K562 (cell line): ENCODE measurements at regions not wholly inside any gene's neighbourhood (a gene's known extent, or its start where the extent isn't known, plus 50 kb on each side); places are given as distances from the start of the nearest gene placed in this dataset.
A peak's percentile ranks its signal among the peaks of the same experiment; 100 is the strongest.

ENCODE experiments used
- ATAC-seq: fragments of 200-7000 bp; cut with Tn5 transposase; 3 replicates; pipeline ENCODE4 v1.9.1; 2020; ENCODE audit warnings: moderate library complexity
- BruUV-seq: library from RNA; stranded (reverse); fragments of 400-500 nt; replicated peaks from 2 replicates; lab custom pipeline; 2021; lab: Mats Ljungman, UMichigan
- CTCF ChIA-PET: fragments of 300-600 bp; formaldehyde crosslinking; extraction: SDS; loops from one replicate; lab custom pipeline; 2021; ENCODE audit warnings: low intra/inter-chr PET ratio; lab: Yijun Ruan, JAX
- POLR2A ChIA-PET: fragments of 300-600, 350-650 bp; sonication (Branson Sonifier 250); formaldehyde crosslinking; extraction: SDS; loops from one replicate; lab custom pipeline; 2021; ENCODE audit warnings: antibody characterized with exemption, inconsistent platforms; lab: Yijun Ruan, JAX
- DNase-seq, 4 experiments: peaks; one replicate each; pipeline versions ENCODE4 v3.0.0 to v3.0.0-alpha.2; 2011 to 2018; ENCODE audit warnings: low spot score in 3 of 4, mixed read lengths in 3 of 4; ENCODE audit errors: extremely low read depth in 1 of 4
- FAIRE-seq: peaks from 2 replicates; lab custom pipeline; 2011; peaks lifted over from hg19 to GRCh38; lab: Jason Lieb, UNC
- H2AFZ ChIP-seq: 2 replicates; pipeline ENCODE4 v1.6.0; 2011; ENCODE audit warnings: low read depth, low read length, control low read depth, inconsistent platforms
- H3K27ac ChIP-seq: fragments of 200-600 bp; 3 replicates; pipeline ENCODE4 v1.8.0; 2011; ENCODE audit warnings: low read depth, mild to moderate bottlenecking, control low read depth, inconsistent platforms, low read length, moderate library complexity, mixed read lengths; ENCODE audit errors: extremely low read depth
- H3K27me3 ChIP-seq, 2 experiments: fragments of 300-600 bp in 1 of 2; 2 replicates in 1 of 2; 3 replicates in 1 of 2; pipeline versions ENCODE4 v1.6.0 to v1.8.0; 2011; ENCODE audit warnings: inconsistent platforms in 2 of 2, low read length in 2 of 2, mild to moderate bottlenecking in 1 of 2, mixed read lengths in 1 of 2, moderate library complexity in 1 of 2; ENCODE audit not compliant: control insufficient read depth in 2 of 2, insufficient read depth in 2 of 2
- H3K36me3 ChIP-seq: fragments of 300-600 bp; 3 replicates; pipeline ENCODE4 v1.8.0; 2011; ENCODE audit warnings: mild to moderate bottlenecking, low read length, inconsistent platforms; ENCODE audit not compliant: control insufficient read depth, insufficient read depth
- H3K4me1 ChIP-seq, 2 experiments: fragments of 200-600 bp in 1 of 2; replicated peaks in 1 of 2; 2 replicates in 1 of 2; 3 replicates in 1 of 2; pipeline versions ENCODE4 v1.5.1 to v1.8.0; 2011; ENCODE audit warnings: inconsistent platforms in 2 of 2, low read length in 2 of 2, mild to moderate bottlenecking in 1 of 2, mixed read lengths in 1 of 2, moderate library complexity in 1 of 2; ENCODE audit not compliant: control insufficient read depth in 2 of 2, insufficient read depth in 2 of 2
- H3K4me2 ChIP-seq: 2 replicates; pipeline ENCODE4 v1.6.1; 2011; ENCODE audit warnings: low read length, control low read depth, inconsistent platforms, mixed read lengths; ENCODE audit not compliant: insufficient read depth
- H3K4me3 ChIP-seq: fragments of 200-600 bp; sonication (generic), shearing (Covaris generic); 2 replicates; pipeline ENCODE4 v1.5.1; 2016; ENCODE audit warnings: control low read depth, inconsistent platforms
- H3K79me2 ChIP-seq: fragments of 200-600 bp; 3 replicates; pipeline ENCODE4 v1.8.0; 2011; ENCODE audit warnings: low read length, inconsistent platforms; ENCODE audit not compliant: control insufficient read depth, insufficient read depth
- H3K9ac ChIP-seq, 2 experiments: 2 replicates each; pipeline versions ENCODE4 v1.6.0 to v1.6.1; 2011; ENCODE audit warnings: low read depth in 2 of 2, low read length in 2 of 2, control low read depth in 1 of 2, inconsistent platforms in 1 of 2, mild to moderate bottlenecking in 1 of 2, mixed read lengths in 1 of 2; ENCODE audit not compliant: insufficient read depth in 1 of 2
- H3K9me1 ChIP-seq: one replicate; pipeline ENCODE4 v1.6.0; 2011; ENCODE audit warnings: inconsistent platforms, mild to moderate bottlenecking, low read length, moderate library complexity; ENCODE audit not compliant: control insufficient read depth, insufficient read depth
- H3K9me3 ChIP-seq: replicated peaks from 2 replicates; pipeline ENCODE4 v1.5.1; 2011; ENCODE audit warnings: low read depth, low read length, inconsistent platforms; ENCODE audit not compliant: control insufficient read depth, insufficient read depth
- H4K20me1 ChIP-seq: replicated peaks from 2 replicates; pipeline ENCODE4 v1.6.1; 2011; ENCODE audit warnings: low read length, inconsistent platforms, mixed read lengths; ENCODE audit not compliant: control insufficient read depth, insufficient read depth
- ATF7 ChIP-seq: fragments of 450-650 bp; IDR thresholded peaks from 2 replicates; pipeline ENCODE4 v1.7.1; 2014; ENCODE audit warnings: mild to moderate bottlenecking, moderate library complexity
- E2F1 ChIP-seq: sonication (generic); formaldehyde crosslinking; IDR thresholded peaks from 2 replicates; pipeline ENCODE4 v1.8.1; 2023; ENCODE audit warnings: mild to moderate bottlenecking, missing genetic modification reagents, moderate library complexity
- E2F8 ChIP-seq: fragments of 450-650 bp; IDR thresholded peaks from 2 replicates; pipeline ENCODE4 v1.7.1; 2018; ENCODE audit warnings: mild to moderate bottlenecking, low read depth; ENCODE audit not compliant: partially characterized antibody
- HMG20B ChIP-seq: fragments of 250-450 bp; sonication (Bioruptor Pico); IDR thresholded peaks from 2 replicates; pipeline ENCODE4 v1.5.0; 2021; ENCODE audit warnings: mild to moderate bottlenecking
- HNRNPL ChIP-seq: fragments of 200-400 bp; formaldehyde crosslinking; IDR thresholded peaks from 2 replicates; pipeline ENCODE4 v1.6.1; 2017; ENCODE audit warnings: low read depth, mild to moderate bottlenecking, low read length
- MAFF ChIP-seq: IDR thresholded peaks from 2 replicates; pipeline ENCODE4 v1.6.1; 2012; ENCODE audit warnings: low read length, improper control_type of control experiment
- MAFK ChIP-seq: IDR thresholded peaks from 2 replicates; pipeline ENCODE4 v1.6.1; 2011; ENCODE audit warnings: low read length, improper control_type of control experiment
- MECOM ChIP-seq: fragments of 250-450 bp; sonication (Bioruptor Pico); IDR thresholded peaks from 2 replicates; pipeline ENCODE4 v1.8.0; 2022; ENCODE audit warnings: inconsistent platforms
- NBN ChIP-seq: fragments of 450-650 bp; IDR thresholded peaks from 2 replicates; pipeline ENCODE4 v1.6.1; 2016; ENCODE audit warnings: low read depth, mild to moderate bottlenecking
- PHB2 ChIP-seq: fragments of 450-650 bp; IDR thresholded peaks from 2 replicates; pipeline ENCODE4 v1.6.1; 2017; ENCODE audit warnings: low read depth
- PRPF4 ChIP-seq: fragments of 200-400 bp; formaldehyde crosslinking; IDR thresholded peaks from one replicate; pipeline ENCODE4 v1.6.1; 2017; ENCODE audit warnings: low read length, low read depth, mild to moderate bottlenecking; ENCODE audit not compliant: insufficient read depth, poor library complexity, severe bottlenecking
- RFX7 ChIP-seq: fragments of 250-450 bp; sonication (Bioruptor Pico); IDR thresholded peaks from 2 replicates; pipeline ENCODE4 v1.5.1; 2021; ENCODE audit warnings: mild to moderate bottlenecking
- RNF2 ChIP-seq: sonication (generic); IDR thresholded peaks from 2 replicates; pipeline ENCODE4 v1.6.1; 2016
- SRSF1 ChIP-seq: fragments of 200-400 bp; formaldehyde crosslinking; IDR thresholded peaks from 2 replicates; pipeline ENCODE4 v1.6.1; 2017; ENCODE audit warnings: mild to moderate bottlenecking, low read depth, low read length, moderate library complexity
- SRSF9 ChIP-seq: fragments of 200-400 bp; formaldehyde crosslinking; IDR thresholded peaks from 2 replicates; pipeline ENCODE4 v1.6.1; 2017; ENCODE audit warnings: low read depth, low read length, borderline replicate concordance
- STAT5B ChIP-seq: fragments of 250-450 bp; sonication (Bioruptor Pico); IDR thresholded peaks from 2 replicates; pipeline ENCODE4 v1.8.0; 2021; ENCODE audit warnings: mild to moderate bottlenecking, inconsistent platforms
- TEAD1 ChIP-seq, 2 experiments: fragments of 450-650 bp in 1 of 2; sonication (generic) in 1 of 2; formaldehyde crosslinking; IDR thresholded peaks; 2 replicates each; pipeline versions ENCODE4 v1.4.0 to v1.8.0; 2020 to 2022; ENCODE audit warnings: mild to moderate bottlenecking in 2 of 2, missing genetic modification reagents in 1 of 2
- YY1 ChIP-seq, 3 experiments: IDR thresholded peaks; 2 replicates each; pipeline ENCODE4 v1.6.1; 2011; ENCODE audit warnings: low read length in 2 of 3, mild to moderate bottlenecking in 2 of 3, moderate library complexity in 2 of 3, borderline replicate concordance in 1 of 3, control low read depth in 1 of 3, low read depth in 1 of 3; ENCODE audit not compliant: insufficient read depth in 3 of 3, insufficient replicate concordance in 2 of 3, control insufficient read depth in 1 of 3, insufficient read length in 1 of 3; ENCODE audit errors: extremely low read depth in 1 of 3
- ZNF316 ChIP-seq: fragments of 450-650 bp; IDR thresholded peaks from 2 replicates; pipeline ENCODE4 v1.6.1; 2016
- WGBS: fragments of 100-300 bp; shearing (Covaris generic); methylation state at CpG from one replicate; pipeline ENCODE4 v1.1.6; 2016; ENCODE audit warnings: low coverage, mixed read lengths; ENCODE audit not compliant: insufficient coverage; ENCODE audit errors: missing lambda C conversion rate; 5-methylcytosine and 5-hydroxymethylcytosine counted together
- in situ Hi-C: fragments of 300-500 bp; cut with MboI; formaldehyde crosslinking; loops from 4 replicates; pipeline ENCODE4 v1.15.0; 2018; ENCODE audit warnings: inconsistent platforms, mixed read lengths
- intact Hi-C: fragments of 100-400 bp; cut with micrococcal nuclease; formaldehyde crosslinking; loops from 2 replicates; pipeline ENCODE4 v1.14.2; 2022

GRCh38 chr10:10431422-10432066 is 586.1 kb upstream of the CELF2 start:
- POLR2A ChIA-PET = no interaction called here
- H3K9me3 ChIP-seq = no peaks in the 10 kb centered on the region
- H3K36me3 ChIP-seq = no peaks in the 10 kb centered on the region

More at GRCh38 chr10:10431422-10432066, 586.1 kb upstream of the CELF2 start:
- TF ChIP-seq RFX7 (CRISPR knock-in tag) (no peak), NBN (no peak), HMG20B (no peak), MAFF (peak; percentile 41; the same call in 1 of the 2 replicates), MAFK (peak; percentile 17; the same call in 1 of the 2 replicates), E2F8 (no peak), SRSF9 (no peak), YY1 (IDR thresholded peaks at IDR 0.05; ENCODE audit: borderline replicate concordance in 1 of 3, control insufficient read depth in 1 of 3, extremely low read depth in 1 of 3, insufficient read depth in 3 of 3, insufficient read length in 1 of 3, insufficient replicate concordance in 2 of 3, low read depth in 1 of 3, low read length in 2 of 3) (no peak), PRPF4 (no peak), MECOM (CRISPR knock-in tag) (no peak), ATF7 (no peak), ZNF316 (peak; percentile 22; the same call in 1 of the 2 replicates), TEAD1 (CRISPR knock-in tag; IDR thresholded peaks at IDR 0.05) (no peak), E2F1 (CRISPR knock-in tag) (no peak), STAT5B (CRISPR knock-in tag) (no peak), SRSF1 (no peak), RNF2 (no peak), PHB2 (no peak), HNRNPL (no peak)
- no peak overlapping the region for H3K4me2 ChIP-seq
- FAIRE-seq (no peak), ATAC-seq (no peak), DNase-seq (no peak)
- no peak overlapping the region for H3K27ac ChIP-seq
- BruUV-seq = no TSS peak
- H2AFZ ChIP-seq = no peak overlapping the region
- no peak overlapping the region for H3K9ac ChIP-seq
- no peaks in the 10 kb centered on the region for H4K20me1 ChIP-seq
- no peaks in the 10 kb centered on the region for H3K4me1 ChIP-seq
- CTCF ChIA-PET = no interaction called here
- no peaks in the 10 kb centered on the region for H3K79me2 ChIP-seq
- WGBS = 2% methylated on average over 5 of the region's 5 CpGs
- intact Hi-C loops = no loop called here
- no peaks in the 10 kb centered on the region for H3K27me3 ChIP-seq
- no peaks in the 10 kb centered on the region for H3K9me1 ChIP-seq
- H3K4me3 ChIP-seq = no peak overlapping the region
- in situ Hi-C loops = no loop called here
